Mucosa of gallbladder (tissue), 1 donor: ENCODE measurements at regions not wholly inside any gene's neighbourhood (a gene's known extent, or its start where the extent isn't known, plus 50 kb on each side); places are given as distances from the start of the nearest gene placed in this dataset.

Source experiments
- DNase-seq: peaks from one replicate; pipeline ENCODE4 v3.0.0-alpha.2; 2020; ENCODE audit warnings: low spot score
- donor health status: DM: no; HTN: no; CAD: no.

- no peak for DNase-seq
These were observed 1247.9 kb downstream of the GRIK2 start for GRCh38 chr6:102641426-102641825.

- DNase-seq = no peak
These were observed 1238.4 kb downstream of the GRIK2 start for GRCh38 chr6:102631921-102632320.

GRCh38 chr6:102623201-102623600 lies 1229.7 kb downstream of the GRIK2 start:
- no peak for DNase-seq

GRCh38 chr6:102619585-102619984 lies 1226.1 kb downstream of the GRIK2 start:
- no peak for DNase-seq

GRCh38 chr6:102582569-102582968 lies 1189.1 kb downstream of the GRIK2 start:
- DNase-seq = no peak

GRCh38 chr6:102581378-102582124 lies 1188.0 kb downstream of the GRIK2 start:
- DNase-seq = no peak

- no peak for DNase-seq
These were observed 1177.9 kb downstream of the GRIK2 start for GRCh38 chr6:102571236-102571908.

GRCh38 chr6:102562713-102563112 lies 1169.2 kb downstream of the GRIK2 start:
- DNase-seq = no peak

- DNase-seq = no peak
These were observed 1159.7 kb downstream of the GRIK2 start for GRCh38 chr6:102553214-102553613.

GRCh38 chr6:102549221-102549874 lies 1155.8 kb downstream of the GRIK2 start:
- DNase-seq = no peak

- no peak for DNase-seq
These were observed 1131.8 kb downstream of the GRIK2 start for GRCh38 chr6:102525336-102525735.

- no peak for DNase-seq
These were observed 1127.5 kb downstream of the GRIK2 start for GRCh38 chr6:102520966-102521365.

GRCh38 chr6:102517506-102517905 lies 1124.0 kb downstream of the GRIK2 start:
- no peak for DNase-seq

- no peak for DNase-seq
These were observed 1108.1 kb downstream of the GRIK2 start for GRCh38 chr6:102501615-102502014.

- no peak for DNase-seq
These were observed 1101.3 kb downstream of the GRIK2 start for GRCh38 chr6:102494808-102495207.

GRCh38 chr6:102493485-102493884 lies 1100.0 kb downstream of the GRIK2 start:
- DNase-seq = no peak

- no peak for DNase-seq
These were observed 1095.2 kb downstream of the GRIK2 start for GRCh38 chr6:102488729-102489128.

GRCh38 chr6:102485480-102485879 lies 1092.0 kb downstream of the GRIK2 start:
- no peak for DNase-seq

- DNase-seq = no peak
These were observed 1080.7 kb downstream of the GRIK2 start for GRCh38 chr6:102474041-102474807.

GRCh38 chr6:102458990-102459389 lies 1065.5 kb downstream of the GRIK2 start:
- no peak for DNase-seq

- no peak for DNase-seq
These were observed 1044.7 kb downstream of the GRIK2 start for GRCh38 chr6:102438171-102438570.

- DNase-seq = no peak
These were observed 1024.0 kb downstream of the GRIK2 start for GRCh38 chr6:102417368-102417998.
